PC-3 (cell line): ENCODE measurements at regions not wholly inside any gene's neighbourhood (a gene's known extent, or its start where the extent isn't known, plus 50 kb on each side); places are given as distances from the start of the nearest gene placed in this dataset.

ENCODE experiments used
- ATAC-seq: fragments of 200-7000 bp; cut with Tn5 transposase; 2 replicates; pipeline ENCODE4 v1.9.1; 2020; ENCODE audit warnings: mild to moderate bottlenecking, moderate library complexity
- BruUV-seq: library from RNA; stranded (reverse); fragments of 400-500 nt; replicated peaks from 2 replicates; lab custom pipeline; 2021; lab: Mats Ljungman, UMichigan
- CTCF ChIA-PET: fragments of 300-600 bp; sonication (Branson Sonifier 250); formaldehyde crosslinking; loops from one replicate; lab custom pipeline; 2022; ENCODE audit warnings: antibody characterized with exemption; lab: Charles Lee
- POLR2A ChIA-PET: fragments of 300-600 bp; sonication (Branson Sonifier 250); formaldehyde crosslinking; loops from one replicate; lab custom pipeline; 2022; ENCODE audit warnings: antibody characterized with exemption; ENCODE audit not compliant: unreplicated experiment; lab: Charles Lee
- DNase-seq: peaks from one replicate; pipeline ENCODE4 v3.0.0-alpha.2; 2015
- H2AFZ ChIP-seq: fragments of 300-600 bp; sonication (generic); 2 replicates; pipeline ENCODE4 v1.6.0; 2016; ENCODE audit warnings: antibody characterized with exemption, low read length
- H3F3A ChIP-seq: fragments of 300-600 bp; sonication (generic); one replicate; pipeline ENCODE4 v1.6.0; 2017; ENCODE audit warnings: antibody characterized with exemption, low read length, control low read depth, mild to moderate bottlenecking; ENCODE audit not compliant: unreplicated experiment
- H3K27ac ChIP-seq: fragments of 300-600 bp; sonication (generic); 2 replicates; pipeline ENCODE4 v1.5.1; 2016; ENCODE audit warnings: mild to moderate bottlenecking, low read length
- H3K27me3 ChIP-seq: fragments of 300-600 bp; sonication (generic); 2 replicates; pipeline ENCODE4 v1.6.1; 2016; ENCODE audit warnings: low read length, mixed read lengths
- H3K36me3 ChIP-seq: fragments of 300-600 bp; sonication (generic); 2 replicates; pipeline ENCODE4 v1.6.1; 2016; ENCODE audit warnings: low read depth, mixed run types, low read length, mixed read lengths
- H3K4me1 ChIP-seq: fragments of 300-600 bp; sonication (generic); 2 replicates; pipeline ENCODE4 v1.5.1; 2016; ENCODE audit warnings: low read length; ENCODE audit not compliant: insufficient read depth
- H3K4me2 ChIP-seq: fragments of 300-600 bp; sonication (generic); 2 replicates; pipeline ENCODE4 v1.6.0; 2016; ENCODE audit warnings: low read length
- H3K4me3 ChIP-seq: fragments of 300-600 bp; sonication (generic); 2 replicates; pipeline ENCODE4 v1.5.1; 2016; ENCODE audit warnings: mild to moderate bottlenecking, low read length, mixed read lengths
- H3K79me2 ChIP-seq: fragments of 300-600 bp; sonication (generic); 2 replicates; pipeline ENCODE4 v1.6.1; 2017; ENCODE audit warnings: low read length, mixed read lengths
- H3K9ac ChIP-seq: fragments of 300-600 bp; sonication (generic); 2 replicates; pipeline ENCODE4 v1.6.0; 2016; ENCODE audit warnings: mild to moderate bottlenecking, low read length
- H3K9me2 ChIP-seq: fragments of 300-600 bp; sonication (generic); replicated peaks from 2 replicates; pipeline ENCODE4 v1.6.1; 2016; ENCODE audit warnings: mixed run types, low read length, mixed read lengths
- H3K9me3 ChIP-seq: fragments of 300-600 bp; sonication (generic); 2 replicates; pipeline ENCODE4 v1.6.1; 2016; ENCODE audit warnings: low read length, mixed read lengths
- H4K20me1 ChIP-seq: fragments of 300-600 bp; sonication (generic); 2 replicates; pipeline ENCODE4 v1.6.1; 2016; ENCODE audit warnings: low read length, mixed read lengths
- EZH2 ChIP-seq: fragments of 300-600 bp; sonication (generic); IDR thresholded peaks from one replicate; pipeline ENCODE4 v1.6.1; 2017; ENCODE audit warnings: antibody characterized with exemption, mild to moderate bottlenecking, low read length; ENCODE audit not compliant: unreplicated experiment
- EZH2phosphoT487 ChIP-seq: fragments of 300-600 bp; sonication (generic); IDR thresholded peaks from 2 replicates; pipeline ENCODE4 v1.6.1; 2018; ENCODE audit warnings: mild to moderate bottlenecking, antibody characterized with exemption, low read length, borderline replicate concordance
- intact Hi-C: fragments of 100-400 bp; cut with micrococcal nuclease; formaldehyde crosslinking; loops from 2 replicates; pipeline ENCODE4 v1.9.0; 2023
- TF ChIP-seq, protein P1 (sequence below): fragments of 300-600 bp; sonication (generic); conservative IDR thresholded peaks from 2 replicates; pipeline ENCODE4 v1.5.1; 2017; ENCODE audit warnings: antibody characterized with exemption, low read depth, mild to moderate bottlenecking, low read length

DNA sequence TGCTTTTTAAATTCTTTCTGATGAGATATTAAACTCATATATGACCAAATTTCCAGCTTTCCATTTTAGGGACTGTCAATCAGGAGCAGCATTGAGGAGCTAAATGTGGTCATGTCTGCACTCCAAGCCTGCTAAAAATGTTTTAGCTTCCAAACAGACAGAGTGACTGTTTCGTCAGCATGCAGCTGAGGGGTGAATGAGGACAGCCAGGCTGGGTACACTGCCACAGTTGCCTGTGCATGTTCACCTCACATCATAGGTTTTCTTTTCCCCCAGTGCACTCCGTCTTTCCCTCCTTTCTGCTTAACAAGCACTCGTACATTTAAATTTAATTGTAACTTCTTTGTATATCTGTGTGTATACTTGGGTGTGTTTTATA, 138.1 kb downstream of the ARRDC3 start:
- Histone ChIP-seq H2AFZ (no peak overlapping the region), H3K9me3 (peaks cover 6% of the 10 kb centered on the region; the same call in 1 of the 2 replicates), H3K27me3 (no peaks in the 10 kb centered on the region), H4K20me1 (no peaks in the 10 kb centered on the region), H3K9ac (no peak overlapping the region), H3K4me2 (no peak overlapping the region), H3K79me2 (no peaks in the 10 kb centered on the region), H3F3A (no peaks in the 10 kb centered on the region), H3K4me1 (no peaks in the 10 kb centered on the region), H3K4me3 (no peak overlapping the region), H3K27ac (no peak overlapping the region), H3K36me3 (no peaks in the 10 kb centered on the region), H3K9me2 (no peaks in the 10 kb centered on the region)
- CTCF ChIA-PET = no interaction called here
- ATAC-seq (no peak), DNase-seq (no peak)
- no peak for TF ChIP-seq EZH2
- POLR2A ChIA-PET = no interaction called here
- BruUV-seq = no TSS peak
- intact Hi-C loops = no loop called here

DNA sequence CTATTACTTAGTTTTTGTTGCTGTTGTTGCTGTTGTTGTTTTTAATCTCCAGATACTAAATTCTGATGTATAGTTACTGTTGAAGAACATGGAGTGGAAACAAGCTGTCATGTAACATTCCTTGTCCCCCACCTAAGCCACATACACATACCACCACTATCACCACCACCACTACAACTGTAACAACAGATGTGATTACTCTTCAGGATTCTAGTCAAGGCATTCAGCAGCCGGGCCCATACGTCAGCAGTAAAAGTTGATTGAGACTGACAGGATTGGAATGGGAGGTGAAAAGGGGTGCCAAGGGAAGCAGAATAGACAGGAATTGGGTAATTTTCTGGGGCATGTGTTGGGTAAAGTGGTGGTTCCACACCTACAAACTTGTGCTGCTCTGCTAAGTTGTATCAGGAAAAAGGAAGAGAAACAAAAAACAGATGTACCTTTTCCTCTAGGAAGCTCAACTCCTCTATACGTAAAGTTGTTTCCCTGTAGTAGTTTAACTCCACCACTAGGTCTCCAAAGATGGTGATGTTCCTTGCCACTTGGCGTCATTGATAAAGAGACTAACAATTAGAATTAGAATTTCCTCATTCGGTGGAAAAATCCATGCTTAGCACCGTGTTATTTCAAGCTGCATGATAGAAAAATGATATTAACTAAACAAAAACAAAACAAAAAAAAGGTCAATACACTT, 138.6 kb downstream of the ARRDC3 start:
- H3K27ac ChIP-seq = no peak overlapping the region
- H3K27me3 ChIP-seq = no peaks in the 10 kb centered on the region
- no peaks in the 10 kb centered on the region for H3F3A ChIP-seq
- ATAC-seq (no peak), DNase-seq (no peak)
- CTCF ChIA-PET = interaction anchor here (0.7 kb wide), 1 partner anchor 134 kb away, joined by 4 read pairs; no protein-coding TSS in a partner anchor
- H3K4me3 ChIP-seq = no peak overlapping the region
- H3K4me1 ChIP-seq = no peaks in the 10 kb centered on the region
- POLR2A ChIA-PET = no interaction called here
- no TSS peak for BruUV-seq
- H3K36me3 ChIP-seq = no peaks in the 10 kb centered on the region
- peaks cover 6% of the 10 kb centered on the region; the same call in 1 of the 2 replicates for H3K9me3 ChIP-seq
- no peaks in the 10 kb centered on the region for H3K9me2 ChIP-seq
- H3K9ac ChIP-seq = no peak overlapping the region
- no peaks in the 10 kb centered on the region for H4K20me1 ChIP-seq
- TF ChIP-seq EZH2phosphoT487 = no peak
- TF ChIP-seq EZH2 = no peak
- TF ChIP-seq, protein P1, sequence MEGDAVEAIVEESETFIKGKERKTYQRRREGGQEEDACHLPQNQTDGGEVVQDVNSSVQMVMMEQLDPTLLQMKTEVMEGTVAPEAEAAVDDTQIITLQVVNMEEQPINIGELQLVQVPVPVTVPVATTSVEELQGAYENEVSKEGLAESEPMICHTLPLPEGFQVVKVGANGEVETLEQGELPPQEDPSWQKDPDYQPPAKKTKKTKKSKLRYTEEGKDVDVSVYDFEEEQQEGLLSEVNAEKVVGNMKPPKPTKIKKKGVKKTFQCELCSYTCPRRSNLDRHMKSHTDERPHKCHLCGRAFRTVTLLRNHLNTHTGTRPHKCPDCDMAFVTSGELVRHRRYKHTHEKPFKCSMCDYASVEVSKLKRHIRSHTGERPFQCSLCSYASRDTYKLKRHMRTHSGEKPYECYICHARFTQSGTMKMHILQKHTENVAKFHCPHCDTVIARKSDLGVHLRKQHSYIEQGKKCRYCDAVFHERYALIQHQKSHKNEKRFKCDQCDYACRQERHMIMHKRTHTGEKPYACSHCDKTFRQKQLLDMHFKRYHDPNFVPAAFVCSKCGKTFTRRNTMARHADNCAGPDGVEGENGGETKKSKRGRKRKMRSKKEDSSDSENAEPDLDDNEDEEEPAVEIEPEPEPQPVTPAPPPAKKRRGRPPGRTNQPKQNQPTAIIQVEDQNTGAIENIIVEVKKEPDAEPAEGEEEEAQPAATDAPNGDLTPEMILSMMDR = no peak
- H2AFZ ChIP-seq = no peak overlapping the region
- intact Hi-C loops = no loop called here
- H3K79me2 ChIP-seq = no peaks in the 10 kb centered on the region
- H3K4me2 ChIP-seq = no peak overlapping the region

DNA sequence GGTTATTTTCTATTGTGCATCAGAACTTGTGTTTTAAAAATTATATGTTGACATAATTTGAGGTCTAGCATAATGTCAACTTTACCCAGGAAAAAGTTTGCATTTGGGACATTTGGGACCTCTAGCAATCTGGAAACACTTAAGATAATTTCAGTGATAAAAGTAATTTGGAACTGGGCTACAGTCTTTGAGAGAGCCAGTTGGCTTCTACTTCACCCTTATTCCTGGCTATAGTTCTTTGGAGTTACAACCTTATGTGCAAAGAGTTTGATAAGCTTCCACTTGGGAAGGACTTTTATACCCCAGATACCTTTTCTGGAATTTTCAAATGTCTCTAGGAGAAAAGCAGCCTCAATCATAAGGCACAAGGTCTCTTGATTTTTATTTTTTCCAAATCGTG, 139.3 kb downstream of the ARRDC3 start:
- ChIA-PET CTCF (no interaction called here), POLR2A (no interaction called here)
- Histone ChIP-seq H3K4me1 (no peaks in the 10 kb centered on the region), H2AFZ (no peak overlapping the region), H3K36me3 (no peaks in the 10 kb centered on the region), H3K79me2 (no peaks in the 10 kb centered on the region), H3K27me3 (no peaks in the 10 kb centered on the region), H3K4me3 (no peak overlapping the region), H3K9ac (no peak overlapping the region), H3K4me2 (no peak overlapping the region), H3K27ac (no peak overlapping the region), H4K20me1 (no peaks in the 10 kb centered on the region), H3K9me3 (peaks cover 6% of the 10 kb centered on the region; the same call in 1 of the 2 replicates), H3K9me2 (no peaks in the 10 kb centered on the region), H3F3A (no peaks in the 10 kb centered on the region)
- intact Hi-C loops = no loop called here
- no TSS peak for BruUV-seq
- no peak for DNase-seq
- ATAC-seq = no peak
- TF ChIP-seq, protein P1 = no peak
- TF ChIP-seq EZH2phosphoT487 (no peak), EZH2 (no peak)
